ENCODE measurements at regions not wholly inside any gene's neighbourhood (a gene's known extent, or its start where the extent isn't known, plus 50 kb on each side); places are given as distances from the start of the nearest gene placed in this dataset.

- no peak overlapping the region for H3K4me3 ChIP-seq
- H2AFZ ChIP-seq (ENCODE audit: control insufficient read depth, low read depth, low read length): no peak overlapping the region
- no peaks in the 10 kb centered on the region for H3K36me3 ChIP-seq (ENCODE audit: control insufficient read depth in 2 of 2, insufficient read depth in 2 of 2, low read length in 1 of 2)
- no peaks in the 10 kb centered on the region for H3K9me3 ChIP-seq (replicated peaks; ENCODE audit: control insufficient read depth, insufficient read depth, low read length)
- H3K27me3 ChIP-seq (replicated peaks in 1 of 2; ENCODE audit: control insufficient read depth in 2 of 2, insufficient read depth in 2 of 2, low read length in 1 of 2): no peaks in the 10 kb centered on the region
- ChIA-PET POLR2A (no interaction called here), RAD21 (ENCODE audit: unreplicated experiment) (no interaction called here), SMC1A (ENCODE audit: uncharacterized antibody, unreplicated experiment) (interaction anchor here (0.6 kb wide), 1 partner anchor 1678 kb away, joined by 3 read pairs; no protein-coding TSS in a partner anchor), CTCF (no interaction called here)
- H3K79me2 ChIP-seq (ENCODE audit: control insufficient read depth, insufficient read depth, low read length): no peaks in the 10 kb centered on the region
- no peak for ATAC-seq
- no peak for DNase-seq (ENCODE audit: low read depth, low spot score)
- no peak overlapping the region for H3K27ac ChIP-seq (ENCODE audit: control insufficient read depth, insufficient read depth)
- H3K4me2 ChIP-seq (ENCODE audit: control insufficient read depth, insufficient read depth): no peak overlapping the region
- no peaks in the 10 kb centered on the region for H3K4me1 ChIP-seq (ENCODE audit: control insufficient read depth, insufficient read depth, low read length)
- no TSS peak for BruUV-seq (replicated peaks)
- TF ChIP-seq MYB (IDR thresholded peaks at IDR 0.05; ENCODE audit: borderline replicate concordance, low read depth, low read length) (no peak), SUZ12 (IDR thresholded peaks at IDR 0.05; ENCODE audit: unreplicated experiment) (no peak), CBX3 (IDR thresholded peaks at IDR 0.05; ENCODE audit: borderline replicate concordance, low read depth) (no peak), RELB (IDR thresholded peaks at IDR 0.05; ENCODE audit: low read depth) (no peak), SREBF2 (IDR thresholded peaks at IDR 0.05; ENCODE audit: low read length) (no peak), PRDM15 (CRISPR knock-in tag; IDR thresholded peaks at IDR 0.05) (no peak), ZBTB40 (IDR thresholded peaks at IDR 0.05; ENCODE audit: borderline replicate concordance) (no peak), NFXL1 (IDR thresholded peaks at IDR 0.05; ENCODE audit: borderline replicate concordance) (no peak), EZH2 (IDR thresholded peaks at IDR 0.05; ENCODE audit: borderline replicate concordance, control insufficient read depth, low read depth, low read length) (no peak), POLR2A (IDR thresholded peaks at IDR 0.05; ENCODE audit: low read depth, low read length) (no peak), IKZF1 (conservative IDR thresholded peaks at IDR 0.05) (no peak)
- in situ Hi-C loops (cut with MboI): no loop called here
- FAIRE-seq: no peak
- H4K20me1 ChIP-seq (ENCODE audit: control insufficient read depth, insufficient read depth): no peaks in the 10 kb centered on the region
- 7% methylated on average over 3 of the region's 3 CpGs for WGBS (ENCODE audit: insufficient coverage, insufficient replicate concordance, low lambda C conversion rate, missing lambda C conversion rate)
- no peak overlapping the region for H3K9ac ChIP-seq (ENCODE audit: control insufficient read depth, insufficient read depth, low read length)
- intact Hi-C loops (cut with micrococcal nuclease; ENCODE audit: unreplicated experiment): no loop called here
Measured at GRCh38 chr11:26929806-26930517, 64.0 kb upstream of the FIBIN start.

All from GM12878 (cell line).